Epithelial cell of proximal tubule (primary cell): ENCODE measurements at regions not wholly inside any gene's neighbourhood (a gene's known extent, or its start where the extent isn't known, plus 50 kb on each side); places are given as distances from the start of the nearest gene placed in this dataset.

ENCODE experiments used
- DNase-seq: peaks from one replicate; pipeline ENCODE4 v3.0.0-alpha.2; 2011; ENCODE audit warnings: low read depth
- H3K4me3 ChIP-seq: 2 replicates; pipeline ENCODE4 v1.5.1; 2011; ENCODE audit warnings: low read depth, mild to moderate bottlenecking, low read length
- TF ChIP-seq, protein P1 (sequence below): conservative IDR thresholded peaks from 2 replicates; pipeline ENCODE4 v1.5.1; 2012; ENCODE audit warnings: low read depth, mild to moderate bottlenecking, low read length

DNA sequence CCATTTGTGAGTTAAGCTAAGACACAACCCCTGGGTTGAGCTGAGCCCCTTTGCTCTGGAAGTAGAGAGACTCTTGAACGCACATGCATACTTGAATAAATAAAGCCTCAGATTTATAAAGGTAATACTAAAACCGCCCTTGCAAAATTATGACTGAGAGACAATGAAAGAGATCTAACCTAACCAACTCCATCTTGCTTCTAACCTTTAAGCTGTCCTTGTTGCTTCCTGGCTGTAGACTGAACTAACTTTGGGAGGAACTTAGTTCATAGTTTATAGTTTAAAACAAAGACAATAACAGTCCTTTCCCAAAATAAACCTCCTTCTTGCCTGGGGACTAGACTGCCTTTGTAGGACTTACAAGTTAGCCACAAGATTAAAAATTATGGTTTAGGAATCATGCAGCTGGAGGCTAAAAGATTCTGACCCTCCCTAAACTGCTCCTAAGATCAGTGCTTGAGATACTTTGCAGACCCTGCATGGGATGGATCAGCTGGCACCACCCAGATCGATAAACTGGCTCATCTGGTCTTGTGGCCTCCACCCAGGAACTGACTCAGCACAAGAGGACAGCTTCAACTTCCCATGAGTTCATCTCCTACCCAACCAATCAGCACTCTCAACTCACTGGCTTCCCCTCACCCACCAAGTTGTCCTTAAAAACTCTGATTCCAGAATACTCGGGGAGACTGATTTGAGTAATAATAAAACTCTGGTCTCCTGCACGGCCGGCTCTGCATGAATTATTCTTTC lies 240.2 kb upstream of the SLC14A2 start:
- TF ChIP-seq, protein P1, sequence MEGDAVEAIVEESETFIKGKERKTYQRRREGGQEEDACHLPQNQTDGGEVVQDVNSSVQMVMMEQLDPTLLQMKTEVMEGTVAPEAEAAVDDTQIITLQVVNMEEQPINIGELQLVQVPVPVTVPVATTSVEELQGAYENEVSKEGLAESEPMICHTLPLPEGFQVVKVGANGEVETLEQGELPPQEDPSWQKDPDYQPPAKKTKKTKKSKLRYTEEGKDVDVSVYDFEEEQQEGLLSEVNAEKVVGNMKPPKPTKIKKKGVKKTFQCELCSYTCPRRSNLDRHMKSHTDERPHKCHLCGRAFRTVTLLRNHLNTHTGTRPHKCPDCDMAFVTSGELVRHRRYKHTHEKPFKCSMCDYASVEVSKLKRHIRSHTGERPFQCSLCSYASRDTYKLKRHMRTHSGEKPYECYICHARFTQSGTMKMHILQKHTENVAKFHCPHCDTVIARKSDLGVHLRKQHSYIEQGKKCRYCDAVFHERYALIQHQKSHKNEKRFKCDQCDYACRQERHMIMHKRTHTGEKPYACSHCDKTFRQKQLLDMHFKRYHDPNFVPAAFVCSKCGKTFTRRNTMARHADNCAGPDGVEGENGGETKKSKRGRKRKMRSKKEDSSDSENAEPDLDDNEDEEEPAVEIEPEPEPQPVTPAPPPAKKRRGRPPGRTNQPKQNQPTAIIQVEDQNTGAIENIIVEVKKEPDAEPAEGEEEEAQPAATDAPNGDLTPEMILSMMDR, result no peak
- H3K4me3 ChIP-seq, result no peak overlapping the region
- no peak for DNase-seq

DNA sequence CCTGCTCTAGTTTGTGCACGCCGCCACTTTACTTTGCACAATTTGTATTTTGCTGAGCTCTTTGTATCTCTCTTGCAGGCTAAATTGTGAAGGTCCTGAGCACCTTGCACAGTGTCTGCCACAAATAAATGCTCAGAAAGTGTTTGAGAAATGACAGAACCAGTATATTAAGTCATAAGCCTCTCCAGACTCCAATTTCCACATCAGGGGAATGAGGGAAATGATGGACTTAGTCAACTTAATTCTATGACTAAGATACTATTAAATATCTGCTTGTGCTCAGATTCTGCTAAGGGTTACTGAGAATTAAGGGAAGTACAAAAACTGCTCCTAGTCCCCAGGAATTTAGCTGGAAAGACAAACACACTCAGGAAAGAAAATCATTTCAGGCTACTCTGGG lies 239.1 kb upstream of the SLC14A2 start:
- TF ChIP-seq, protein P1, result no peak
- no peak overlapping the region for H3K4me3 ChIP-seq
- no peak for DNase-seq

DNA sequence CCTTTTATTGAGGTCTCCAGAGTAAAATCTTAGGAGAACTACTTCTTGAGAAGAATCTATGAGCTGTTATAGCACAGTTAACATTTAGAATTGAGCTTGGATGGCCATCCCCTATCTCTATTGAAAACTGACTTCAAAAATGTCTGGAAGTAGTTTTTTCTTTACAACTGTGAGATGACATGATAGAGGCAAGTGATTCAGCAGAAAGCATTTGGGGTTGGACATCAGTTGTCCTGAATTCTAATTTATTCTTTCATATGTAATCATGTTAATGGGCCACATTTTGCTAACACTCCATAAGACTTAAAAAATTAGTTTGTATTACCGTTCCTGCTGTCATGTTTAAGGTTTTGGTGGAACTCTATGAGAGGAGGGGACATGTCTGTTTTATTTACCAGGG lies 237.0 kb upstream of the SLC14A2 start:
- TF ChIP-seq, protein P1, result no peak
- no peak for DNase-seq
- no peak overlapping the region for H3K4me3 ChIP-seq

DNA sequence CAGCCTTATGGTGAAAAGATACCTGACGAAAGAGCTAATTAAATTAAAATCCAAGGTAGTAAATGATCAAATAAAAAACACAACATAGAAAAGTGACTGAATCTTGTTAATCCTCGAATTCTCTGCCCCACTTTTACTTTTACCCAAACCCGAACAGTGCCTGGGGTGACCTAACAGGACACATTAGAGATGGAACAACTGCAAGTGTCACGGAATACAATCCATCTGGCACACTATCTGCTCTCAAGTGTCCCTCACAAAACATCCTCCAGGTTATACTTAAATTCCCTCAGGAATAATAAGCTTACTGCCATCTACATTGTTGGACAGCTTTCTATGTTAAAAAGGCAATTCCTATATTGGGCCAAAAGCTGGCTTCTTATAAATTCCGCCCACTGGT lies 236.3 kb upstream of the SLC14A2 start:
- TF ChIP-seq, protein P1, result no peak
- H3K4me3 ChIP-seq, result no peak overlapping the region
- no peak for DNase-seq

DNA sequence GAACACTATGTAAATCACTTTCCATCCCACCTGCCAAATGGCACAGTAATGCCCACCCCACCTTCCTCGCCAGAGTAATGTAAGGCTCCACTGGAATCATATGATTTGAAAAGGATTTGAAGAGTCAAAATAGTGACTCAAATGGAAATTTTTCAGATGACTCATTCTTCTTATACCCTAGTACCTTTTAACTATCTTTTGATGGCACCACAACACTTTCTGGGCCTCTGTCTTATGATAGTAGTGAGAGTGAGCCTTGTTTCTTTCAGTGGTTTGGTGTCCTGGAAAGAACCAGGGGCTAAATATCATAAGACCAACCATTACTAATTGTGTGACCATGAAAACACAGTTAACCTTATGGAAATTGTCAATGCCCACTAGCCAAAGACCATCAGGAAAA lies 235.4 kb upstream of the SLC14A2 start:
- TF ChIP-seq, protein P1, result no peak
- H3K4me3 ChIP-seq, result no peak overlapping the region
- no peak for DNase-seq

DNA sequence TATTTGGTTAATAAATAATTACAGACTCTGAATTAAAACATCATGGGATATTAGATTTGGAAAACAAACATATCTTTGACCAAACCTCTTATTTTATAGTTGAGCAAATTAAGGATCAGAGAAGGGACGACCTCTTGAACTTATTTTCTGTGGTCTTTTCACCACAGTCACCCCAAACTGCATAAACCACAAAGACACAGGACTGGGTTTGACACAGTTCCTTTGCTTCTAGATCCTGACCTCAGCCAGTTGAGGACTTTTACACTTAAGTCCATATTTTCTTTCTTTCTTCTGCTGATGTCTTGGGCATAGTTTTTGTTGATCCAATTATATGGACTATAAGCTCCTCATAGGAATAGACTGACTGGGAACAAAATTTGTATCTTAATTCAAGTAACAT lies 234.0 kb upstream of the SLC14A2 start:
- no peak overlapping the region for H3K4me3 ChIP-seq
- DNase-seq, result no peak
- TF ChIP-seq, protein P1, result no peak

DNA sequence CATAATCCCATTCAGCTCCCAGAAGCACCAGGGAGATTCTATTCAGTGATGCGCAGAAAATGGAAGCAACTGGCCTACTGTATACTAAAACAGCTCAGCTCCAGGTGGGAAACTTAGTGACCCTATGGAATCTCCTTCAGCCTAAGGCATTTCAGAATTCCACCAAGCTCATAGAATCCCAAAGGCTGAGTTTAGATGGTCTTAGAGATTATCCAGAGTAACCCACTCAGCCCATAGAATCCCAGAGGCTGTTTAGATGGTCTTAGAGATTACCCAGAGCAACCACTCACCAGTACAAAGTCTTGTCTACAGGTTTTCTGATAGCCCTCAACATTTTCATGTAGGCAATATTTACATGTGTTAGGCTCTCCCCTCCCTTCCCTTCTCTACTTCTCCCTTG lies 232.0 kb upstream of the SLC14A2 start:
- TF ChIP-seq, protein P1, result no peak
- H3K4me3 ChIP-seq, result no peak overlapping the region
- DNase-seq, result no peak
